AG09319 (cell line): ENCODE measurements at regions not wholly inside any gene's neighbourhood (a gene's known extent, or its start where the extent isn't known, plus 50 kb on each side); places are given as distances from the start of the nearest gene placed in this dataset.

ENCODE experiments used
- DNase-seq: peaks from one replicate; pipeline ENCODE4 v3.0.0-alpha.2; 2010; ENCODE audit warnings: low read depth; ENCODE audit errors: extremely low read depth
- TF ChIP-seq, protein P1 (sequence below): IDR thresholded peaks from 2 replicates; pipeline ENCODE4 v1.5.1; 2011; ENCODE audit warnings: low read depth, mild to moderate bottlenecking, inconsistent platforms, low read length, moderate library complexity

- TF ChIP-seq, protein P1, sequence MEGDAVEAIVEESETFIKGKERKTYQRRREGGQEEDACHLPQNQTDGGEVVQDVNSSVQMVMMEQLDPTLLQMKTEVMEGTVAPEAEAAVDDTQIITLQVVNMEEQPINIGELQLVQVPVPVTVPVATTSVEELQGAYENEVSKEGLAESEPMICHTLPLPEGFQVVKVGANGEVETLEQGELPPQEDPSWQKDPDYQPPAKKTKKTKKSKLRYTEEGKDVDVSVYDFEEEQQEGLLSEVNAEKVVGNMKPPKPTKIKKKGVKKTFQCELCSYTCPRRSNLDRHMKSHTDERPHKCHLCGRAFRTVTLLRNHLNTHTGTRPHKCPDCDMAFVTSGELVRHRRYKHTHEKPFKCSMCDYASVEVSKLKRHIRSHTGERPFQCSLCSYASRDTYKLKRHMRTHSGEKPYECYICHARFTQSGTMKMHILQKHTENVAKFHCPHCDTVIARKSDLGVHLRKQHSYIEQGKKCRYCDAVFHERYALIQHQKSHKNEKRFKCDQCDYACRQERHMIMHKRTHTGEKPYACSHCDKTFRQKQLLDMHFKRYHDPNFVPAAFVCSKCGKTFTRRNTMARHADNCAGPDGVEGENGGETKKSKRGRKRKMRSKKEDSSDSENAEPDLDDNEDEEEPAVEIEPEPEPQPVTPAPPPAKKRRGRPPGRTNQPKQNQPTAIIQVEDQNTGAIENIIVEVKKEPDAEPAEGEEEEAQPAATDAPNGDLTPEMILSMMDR, result no peak
- DNase-seq, result no peak
Measured at GRCh38 chr16:66103211-66103610, 263.3 kb upstream of the CDH5 start.

DNA sequence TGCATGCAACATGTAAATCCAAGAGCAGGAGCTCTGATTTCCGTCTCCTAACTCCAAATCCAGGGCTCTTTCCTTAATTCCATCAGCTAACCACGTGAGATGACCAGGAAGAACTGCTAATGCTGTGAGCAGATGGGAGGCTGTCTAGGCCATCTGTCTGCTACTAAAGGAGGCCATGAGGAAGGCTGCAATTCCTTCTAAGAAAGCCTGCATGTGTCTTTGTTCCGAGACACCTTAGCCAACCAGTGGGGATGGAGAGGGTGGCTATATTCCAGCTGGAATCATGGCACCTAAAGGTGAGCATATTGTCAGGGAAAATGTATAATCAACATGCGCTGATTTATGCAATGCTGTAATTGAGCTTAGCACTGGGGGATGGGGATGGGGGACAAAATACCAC lies 267.2 kb upstream of the CDH5 start:
- TF ChIP-seq, protein P1, result no peak
- DNase-seq, result no peak

DNA sequence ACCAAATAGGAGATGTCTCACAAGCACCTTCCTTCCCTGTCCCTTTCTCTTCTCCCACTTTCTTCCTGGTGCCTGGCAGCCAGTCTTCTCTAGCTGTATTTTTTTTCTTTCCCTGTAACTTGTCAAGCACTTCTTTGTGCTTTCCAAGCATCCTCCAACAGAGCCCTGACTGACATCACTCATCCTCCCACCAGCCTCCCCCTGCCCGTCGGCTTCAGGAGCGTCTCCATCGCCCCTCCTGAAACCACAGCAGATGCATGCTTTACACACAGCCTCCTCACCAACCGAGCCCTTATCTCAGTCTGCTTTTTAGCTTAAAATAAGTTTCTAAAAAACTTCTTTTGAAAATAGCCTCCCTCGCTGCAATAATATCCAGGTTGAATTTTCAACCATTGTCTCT lies 268.7 kb upstream of the CDH5 start:
- DNase-seq, result no peak
- TF ChIP-seq, protein P1, result no peak

- TF ChIP-seq, protein P1, result no peak
- no peak for DNase-seq
Measured at GRCh38 chr16:66095676-66096075, 270.8 kb upstream of the CDH5 start.

DNA sequence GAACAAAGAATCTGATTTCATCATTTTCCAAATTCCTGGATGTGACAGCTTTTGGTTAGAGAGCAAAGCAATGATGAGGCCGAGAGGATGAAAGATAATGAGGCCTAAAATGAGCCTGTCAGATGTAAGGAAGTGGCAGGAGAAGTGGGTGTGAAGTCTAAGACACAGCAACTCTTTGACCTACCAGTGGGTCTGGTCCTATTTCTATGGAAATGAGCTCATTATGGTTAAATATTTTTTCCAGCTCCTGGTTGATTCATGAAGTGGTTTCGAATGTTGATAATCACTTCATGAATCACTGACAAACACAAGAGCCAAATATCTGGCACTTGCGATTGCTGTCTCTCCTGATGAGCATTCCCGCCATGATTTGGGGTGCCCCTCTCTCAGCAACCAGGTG lies 273.3 kb upstream of the CDH5 start:
- TF ChIP-seq, protein P1, result no peak
- DNase-seq, result no peak

GRCh38 chr16:66091471-66091891 lies 275.0 kb upstream of the CDH5 start:
- peak; percentile 71 for DNase-seq
- TF ChIP-seq, protein P1, result no peak

DNA sequence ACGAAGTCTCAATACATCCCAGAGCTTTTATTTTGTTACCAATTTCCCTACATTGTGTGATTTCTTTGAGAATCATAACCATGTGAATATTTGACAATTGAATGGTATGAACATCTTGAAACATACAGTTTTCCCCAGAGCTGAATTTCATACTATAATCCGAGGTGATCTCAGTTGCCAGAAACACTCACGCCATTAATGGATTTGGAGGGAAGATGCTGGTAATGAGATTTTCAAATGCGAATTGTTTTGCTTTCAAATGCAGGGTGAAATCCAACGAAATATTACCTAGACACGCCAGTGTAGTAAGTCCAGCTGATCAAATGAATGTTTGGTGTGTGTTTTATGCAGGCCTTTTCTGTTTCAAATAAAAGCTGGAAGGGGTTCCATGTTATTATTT lies 277.8 kb upstream of the CDH5 start:
- no peak for DNase-seq
- TF ChIP-seq, protein P1, result no peak
